ENCODE measurements at regions not wholly inside any gene's neighbourhood (a gene's known extent, or its start where the extent isn't known, plus 50 kb on each side); places are given as distances from the start of the nearest gene placed in this dataset.

DNA sequence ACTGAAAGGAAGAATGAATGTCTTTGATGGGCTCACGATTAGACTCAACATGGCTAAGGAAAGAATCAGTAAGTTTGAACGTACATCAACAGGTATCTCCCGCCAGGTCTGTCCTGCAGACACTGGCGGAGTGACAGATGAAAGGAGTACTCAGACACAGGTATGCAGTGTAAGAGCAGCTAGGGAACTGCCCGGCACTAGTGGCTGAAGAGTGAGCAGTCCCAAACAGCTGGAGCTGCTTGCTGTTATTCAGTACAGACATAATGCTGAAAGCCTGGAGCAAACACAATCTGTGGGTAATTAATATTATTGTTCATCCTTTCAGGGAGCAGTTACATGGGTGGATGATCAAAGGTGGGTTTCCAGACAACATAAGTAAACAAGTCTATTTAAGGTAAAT, 835.5 kb downstream of the TLE4 start:
- no peak for TF ChIP-seq ZFX (IDR thresholded peaks at IDR 0.05)
- no peak for TF ChIP-seq CTCF (conservative IDR thresholded peaks at IDR 0.05)
- H3K27ac ChIP-seq = no peak overlapping the region

DNA sequence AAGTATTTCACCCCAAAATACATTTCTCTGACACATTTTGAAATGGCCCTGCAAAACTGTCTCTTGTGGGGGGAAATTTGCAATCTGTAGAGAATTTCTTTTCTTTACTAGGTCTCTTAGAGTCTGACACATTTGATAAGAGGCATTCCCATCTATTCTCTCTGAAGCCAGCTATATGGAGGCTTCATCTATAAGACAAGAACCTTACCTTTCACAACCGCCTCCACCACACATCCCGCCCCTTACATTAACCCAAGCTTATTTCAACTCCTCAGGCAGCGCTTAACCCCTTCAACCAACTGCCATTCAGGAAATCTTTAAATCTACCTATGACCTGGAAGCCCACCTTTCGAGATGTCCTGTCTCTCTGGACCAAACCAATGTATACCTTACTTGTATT, 829.5 kb downstream of the TLE4 start:
- TF ChIP-seq ZFX (IDR thresholded peaks at IDR 0.05) (no peak), CTCF (conservative IDR thresholded peaks at IDR 0.05) (no peak)
- no peak overlapping the region for H3K27ac ChIP-seq

GRCh38 chr9:80400624-80401230, 829.0 kb downstream of the TLE4 start:
- TF ChIP-seq ZFX (IDR thresholded peaks at IDR 0.05) (no peak), CTCF (conservative IDR thresholded peaks at IDR 0.05) (no peak)
- H3K27ac ChIP-seq = no peak overlapping the region

- no peak for TF ChIP-seq CTCF (conservative IDR thresholded peaks at IDR 0.05)
- no peak overlapping the region for H3K27ac ChIP-seq
Observed at GRCh38 chr9:80399606-80400005, 827.8 kb downstream of the TLE4 start.

DNA sequence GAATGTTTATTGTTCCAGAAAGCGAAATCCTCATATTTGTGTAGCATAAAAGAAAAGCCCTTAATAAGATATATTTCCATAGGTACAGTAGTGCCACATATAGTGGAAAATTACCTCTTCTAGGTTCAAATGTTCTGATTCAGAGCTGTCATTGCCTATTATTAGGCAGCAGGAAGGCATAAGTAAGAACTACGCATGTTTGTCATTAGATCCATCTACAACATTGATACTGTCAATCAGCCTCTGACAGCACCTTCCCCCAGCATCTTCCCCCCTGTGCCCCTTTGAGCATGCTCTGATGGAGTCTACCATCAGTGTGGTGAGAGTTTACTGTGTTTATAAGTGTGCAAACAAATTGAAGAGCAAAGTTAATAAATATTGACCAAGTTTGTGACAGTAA, 816.1 kb downstream of the TLE4 start:
- no peak overlapping the region for H3K27ac ChIP-seq
- TF ChIP-seq ZFX (IDR thresholded peaks at IDR 0.05) (no peak), CTCF (conservative IDR thresholded peaks at IDR 0.05) (no peak)

DNA sequence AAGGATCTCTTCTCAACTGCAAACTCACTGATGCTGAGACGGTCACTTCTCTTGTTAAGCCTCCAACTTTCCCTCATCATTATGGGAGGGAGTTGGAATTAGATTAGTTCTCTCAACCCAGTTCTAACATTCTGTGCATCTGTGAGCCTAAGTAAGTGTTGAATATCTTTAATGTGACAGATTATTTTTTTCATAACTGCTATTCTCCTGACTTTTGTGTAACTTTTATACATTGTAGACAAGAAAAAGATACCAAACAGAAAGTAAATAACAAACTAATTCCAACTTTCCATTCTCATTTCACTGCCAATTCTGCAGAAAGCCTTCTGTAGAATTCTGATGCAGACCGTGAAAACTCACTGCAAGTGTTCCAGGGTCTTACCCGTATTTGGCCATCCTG, 813.5 kb downstream of the TLE4 start:
- H3K27ac ChIP-seq = no peak overlapping the region
- TF ChIP-seq CTCF (conservative IDR thresholded peaks at IDR 0.05) (no peak), ZFX (IDR thresholded peaks at IDR 0.05) (no peak)

DNA sequence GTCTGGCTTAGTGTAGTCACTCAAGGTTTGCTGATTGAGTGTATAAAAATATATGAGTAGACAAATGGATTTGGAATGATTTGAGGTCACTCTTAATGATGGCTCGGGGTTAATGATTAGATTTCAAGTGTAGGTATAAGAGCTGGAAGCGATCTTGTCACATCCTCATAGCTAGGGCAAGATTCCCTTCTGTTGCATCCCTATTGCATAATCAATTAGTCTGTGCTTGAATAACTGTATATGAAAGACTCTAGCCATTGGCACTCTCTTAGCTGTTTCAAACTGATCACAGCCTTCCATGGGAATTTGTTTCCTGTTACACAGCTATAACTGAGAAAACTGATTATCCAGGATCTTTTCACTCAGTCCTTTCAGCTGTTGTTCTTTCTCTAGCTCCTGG, 811.6 kb downstream of the TLE4 start:
- TF ChIP-seq CTCF (conservative IDR thresholded peaks at IDR 0.05) = no peak
- TF ChIP-seq ZFX (IDR thresholded peaks at IDR 0.05) = no peak
- no peak overlapping the region for H3K27ac ChIP-seq

All from C4-2B (cell line).